Large intestine (tissue), 3 donors: ENCODE measurements at regions not wholly inside any gene's neighbourhood (a gene's known extent, or its start where the extent isn't known, plus 50 kb on each side); places are given as distances from the start of the nearest gene placed in this dataset.

Experiments used
- DNase-seq, 2 donors: peaks; one replicate each; pipeline versions ENCODE4 v3.0.0 to v3.0.0-alpha.2; 2013
- H3K27ac ChIP-seq: one replicate; pipeline ENCODE4 v1.5.1; 2013; ENCODE audit warnings: low read length
- H3K27me3 ChIP-seq: 2 replicates; pipeline ENCODE4 v1.6.1; 2013; ENCODE audit warnings: low read length; ENCODE audit not compliant: control insufficient read depth, insufficient read depth
- H3K36me3 ChIP-seq: 2 replicates; pipeline ENCODE4 v1.6.1; 2013; ENCODE audit warnings: low read length; ENCODE audit not compliant: control insufficient read depth, insufficient read depth
- H3K4me1 ChIP-seq: one replicate; pipeline ENCODE4 v1.6.1; 2013; ENCODE audit warnings: low read length; ENCODE audit not compliant: control insufficient read depth, insufficient read depth
- H3K4me3 ChIP-seq: one replicate; pipeline ENCODE4 v1.5.1; 2013; ENCODE audit warnings: low read length
- H3K9me3 ChIP-seq: one replicate; pipeline ENCODE4 v1.6.1; 2013; ENCODE audit warnings: mild to moderate bottlenecking, low read depth, low read length, moderate library complexity; ENCODE audit not compliant: control insufficient read depth
- WGBS: methylation state at CpG from one replicate; pipeline ENCODE4 v1.1.5; 2013; ENCODE audit warnings: low lambda C conversion rate; ENCODE audit not compliant: insufficient coverage; 5-methylcytosine and 5-hydroxymethylcytosine counted together

- no peak overlapping the region for H3K27ac ChIP-seq
- no CpG with 5 or more reads among the region's 4 CpGs for WGBS
- H3K36me3 ChIP-seq, result no peaks in the 10 kb centered on the region
- DNase-seq, result no peak
- H3K9me3 ChIP-seq, result no peaks in the 10 kb centered on the region
- H3K27me3 ChIP-seq, result no peaks in the 10 kb centered on the region
- no peak overlapping the region for H3K4me3 ChIP-seq
- H3K4me1 ChIP-seq, result no peaks in the 10 kb centered on the region
These were observed 131.7 kb upstream of the BTBD3 start for GRCh38 chr20:11785885-11786507.

GRCh38 chr20:11790046-11790445 lies 127.6 kb upstream of the BTBD3 start:
- no peaks in the 10 kb centered on the region for H3K9me3 ChIP-seq
- WGBS, result no CpG with 5 or more reads among the region's 1 CpG
- no peak for DNase-seq

GRCh38 chr20:11791316-11791715 lies 126.4 kb upstream of the BTBD3 start:
- H3K9me3 ChIP-seq, result no peaks in the 10 kb centered on the region
- no peaks in the 10 kb centered on the region for H3K36me3 ChIP-seq
- no CpG with 5 or more reads among the region's 2 CpGs for WGBS
- no peak overlapping the region for H3K4me3 ChIP-seq
- no peak overlapping the region for H3K27ac ChIP-seq
- H3K27me3 ChIP-seq, result no peaks in the 10 kb centered on the region
- DNase-seq, result no peak
- H3K4me1 ChIP-seq, result no peaks in the 10 kb centered on the region

More at GRCh38 chr20:11790046-11790445, 127.6 kb upstream of the BTBD3 start:
- H3K4me3 ChIP-seq, result no peak overlapping the region
- H3K27me3 ChIP-seq, result no peaks in the 10 kb centered on the region
- H3K4me1 ChIP-seq, result no peaks in the 10 kb centered on the region
- H3K36me3 ChIP-seq, result no peaks in the 10 kb centered on the region
- no peak overlapping the region for H3K27ac ChIP-seq

- Histone ChIP-seq H3K4me3 (no peak overlapping the region), H3K27me3 (no peaks in the 10 kb centered on the region), H3K4me1 (no peaks in the 10 kb centered on the region), H3K27ac (no peak overlapping the region), H3K36me3 (no peaks in the 10 kb centered on the region), H3K9me3 (no peaks in the 10 kb centered on the region)
- WGBS, result no CpG with 5 or more reads among the region's 9 CpGs
- DNase-seq, result no peak
These were observed 125.7 kb upstream of the BTBD3 start for GRCh38 chr20:11791835-11792567.

- Histone ChIP-seq H3K27me3 (no peaks in the 10 kb centered on the region), H3K9me3 (no peaks in the 10 kb centered on the region), H3K27ac (no peak overlapping the region), H3K4me1 (no peaks in the 10 kb centered on the region), H3K36me3 (no peaks in the 10 kb centered on the region), H3K4me3 (no peak overlapping the region)
- 50% methylated on average over 1 of the region's 2 CpGs for WGBS
- DNase-seq, result no peak
These were observed 125.1 kb upstream of the BTBD3 start for GRCh38 chr20:11792568-11792953.

GRCh38 chr20:11794525-11794924 lies 123.2 kb upstream of the BTBD3 start:
- Histone ChIP-seq H3K9me3 (no peaks in the 10 kb centered on the region), H3K4me1 (no peaks in the 10 kb centered on the region), H3K4me3 (no peak overlapping the region), H3K27ac (no peak overlapping the region), H3K27me3 (no peaks in the 10 kb centered on the region), H3K36me3 (no peaks in the 10 kb centered on the region)
- DNase-seq, result no peak
- WGBS, result 88% methylated on average over 1 of the region's 3 CpGs

GRCh38 chr20:11795071-11795615 lies 122.5 kb upstream of the BTBD3 start:
- H3K9me3 ChIP-seq, result no peaks in the 10 kb centered on the region
- no peak for DNase-seq
- H3K27me3 ChIP-seq, result no peaks in the 10 kb centered on the region
- no peaks in the 10 kb centered on the region for H3K4me1 ChIP-seq
- no peaks in the 10 kb centered on the region for H3K36me3 ChIP-seq
- H3K4me3 ChIP-seq, result no peak overlapping the region
- no peak overlapping the region for H3K27ac ChIP-seq
- WGBS, result 100% methylated on average over 2 of the region's 8 CpGs

GRCh38 chr20:11796026-11796425 lies 121.7 kb upstream of the BTBD3 start:
- H3K4me3 ChIP-seq, result no peak overlapping the region
- H3K27me3 ChIP-seq, result no peaks in the 10 kb centered on the region
- H3K4me1 ChIP-seq, result no peaks in the 10 kb centered on the region
- H3K27ac ChIP-seq, result no peak overlapping the region
- 81% methylated on average over 3 of the region's 4 CpGs for WGBS
- no peaks in the 10 kb centered on the region for H3K36me3 ChIP-seq
- no peaks in the 10 kb centered on the region for H3K9me3 ChIP-seq
- DNase-seq, result no peak

- H3K4me3 ChIP-seq, result no peak overlapping the region
- H3K27me3 ChIP-seq, result no peaks in the 10 kb centered on the region
- no peaks in the 10 kb centered on the region for H3K9me3 ChIP-seq
- no peak for DNase-seq
- no peaks in the 10 kb centered on the region for H3K4me1 ChIP-seq
- no peak overlapping the region for H3K27ac ChIP-seq
- H3K36me3 ChIP-seq, result no peaks in the 10 kb centered on the region
These were observed 120.5 kb upstream of the BTBD3 start for GRCh38 chr20:11797156-11797555.

- Histone ChIP-seq H3K9me3 (no peaks in the 10 kb centered on the region), H3K27me3 (no peaks in the 10 kb centered on the region), H3K4me3 (no peak overlapping the region), H3K4me1 (no peaks in the 10 kb centered on the region), H3K36me3 (no peaks in the 10 kb centered on the region), H3K27ac (no peak overlapping the region)
- WGBS, result no CpG with 5 or more reads among the region's 2 CpGs
- no peak for DNase-seq
These were observed 118.4 kb upstream of the BTBD3 start for GRCh38 chr20:11799281-11799684.
